Stimulated activated CD8-positive, alpha-beta memory T cell treated with anti-CD3 and anti-CD28 coated beads, Interleukin-15, amount 100 ng/mL, for 1 hour (primary cell): ENCODE measurements at regions not wholly inside any gene's neighbourhood (a gene's known extent, or its start where the extent isn't known, plus 50 kb on each side); places are given as distances from the start of the nearest gene placed in this dataset.

Experiments
- DNase-seq: peaks from one replicate; pipeline ENCODE4 v3.0.0-alpha.2; 2020; ENCODE audit warnings: low read depth

GRCh38 chr9:99365233-99365980 is 143.3 kb downstream of the SEC61B start:
- no peak for DNase-seq

- DNase-seq: no peak
Observed at GRCh38 chr9:99366183-99366582, 144.1 kb downstream of the SEC61B start.

- DNase-seq: no peak
Observed at GRCh38 chr9:99366621-99367020, 144.5 kb downstream of the SEC61B start.

GRCh38 chr9:99368341-99369326 is 146.6 kb downstream of the SEC61B start:
- no peak for DNase-seq

GRCh38 chr9:99369327-99369722 is 147.2 kb downstream of the SEC61B start:
- DNase-seq: no peak

GRCh38 chr9:99370376-99370775 is 148.3 kb downstream of the SEC61B start:
- DNase-seq: no peak

DNA sequence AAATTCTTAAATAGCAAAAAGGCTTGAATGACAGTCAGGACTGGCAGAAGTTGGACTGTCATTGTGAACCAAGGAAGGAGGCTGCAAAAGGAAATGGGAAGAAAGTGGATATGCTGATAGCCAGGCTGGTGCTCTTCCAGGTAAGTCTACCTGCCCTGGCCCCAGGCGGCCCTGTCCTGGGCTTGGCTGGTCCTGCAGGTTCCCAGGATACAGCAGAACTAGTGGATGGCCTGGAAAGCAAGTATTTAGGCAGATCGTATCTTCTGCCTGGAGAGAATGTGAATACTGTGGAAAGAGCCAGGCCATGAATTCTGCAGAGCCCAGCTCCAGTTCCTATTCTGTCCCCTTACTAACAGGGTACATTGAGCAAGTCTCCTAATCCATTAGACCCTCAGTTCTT is 149.3 kb downstream of the SEC61B start:
- DNase-seq: no peak

GRCh38 chr9:99373912-99374311 is 151.8 kb downstream of the SEC61B start:
- no peak for DNase-seq

DNA sequence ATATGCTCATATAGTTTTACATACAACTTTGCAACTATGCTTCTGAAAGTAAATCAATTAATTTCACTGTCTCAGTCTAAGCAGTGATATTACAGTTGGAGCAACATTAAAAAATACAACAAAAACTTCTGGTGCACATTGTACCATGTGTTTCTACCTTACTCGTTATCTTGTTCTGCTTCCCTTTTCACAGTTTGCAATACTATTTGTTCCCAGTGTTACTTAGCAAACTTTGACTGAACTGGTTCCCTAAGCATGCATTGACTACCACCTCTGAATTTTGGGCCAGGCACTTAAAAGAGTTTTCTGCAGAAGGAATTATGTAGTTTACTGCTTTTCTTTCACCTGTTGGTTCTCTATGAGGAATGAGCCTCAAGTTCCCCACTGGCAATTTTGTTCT is 152.7 kb downstream of the SEC61B start:
- no peak for DNase-seq

GRCh38 chr9:99375481-99375880 is 153.4 kb downstream of the SEC61B start:
- DNase-seq: no peak

- DNase-seq: no peak
Observed at GRCh38 chr9:99377790-99378775, 156.0 kb downstream of the SEC61B start.

DNA sequence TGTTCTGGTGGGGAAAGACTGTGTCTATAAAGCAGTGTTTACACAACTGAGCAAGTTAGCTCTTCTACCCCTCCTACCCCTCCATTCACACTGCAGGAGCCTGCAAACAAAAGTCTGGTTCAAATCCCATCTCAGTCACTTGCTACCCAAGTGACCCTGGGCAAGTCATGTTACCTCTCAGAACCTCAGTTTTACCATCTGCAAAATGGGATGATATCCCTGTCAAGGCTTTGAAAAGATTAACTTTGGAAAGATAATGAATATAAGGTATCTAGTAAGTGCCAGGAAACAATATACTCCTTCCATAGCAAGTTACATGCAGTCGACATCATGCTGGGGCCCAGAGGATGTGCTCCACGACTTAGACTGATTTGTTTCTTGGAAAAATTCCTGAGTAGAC is 161.5 kb downstream of the SEC61B start:
- DNase-seq: no peak

DNA sequence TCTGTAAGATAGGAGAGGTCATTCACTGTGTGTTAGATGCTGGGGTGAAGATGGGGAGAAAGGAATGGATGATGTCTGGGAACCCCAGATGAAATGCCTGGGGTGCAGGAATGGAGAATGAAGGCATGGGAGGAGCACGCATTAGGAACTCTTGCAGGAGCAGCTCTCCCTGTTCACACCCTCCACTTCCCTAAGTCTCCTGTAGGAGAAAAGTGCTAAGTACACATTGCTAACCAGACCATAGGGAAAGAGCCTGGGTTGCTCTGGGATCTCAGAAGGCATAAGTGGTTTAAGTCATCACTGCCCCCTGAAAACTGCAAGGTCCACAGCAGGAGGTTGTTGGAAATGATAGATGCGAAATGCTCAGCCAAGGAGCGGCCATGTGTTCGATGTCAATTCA is 163.1 kb downstream of the SEC61B start:
- DNase-seq: no peak

DNA sequence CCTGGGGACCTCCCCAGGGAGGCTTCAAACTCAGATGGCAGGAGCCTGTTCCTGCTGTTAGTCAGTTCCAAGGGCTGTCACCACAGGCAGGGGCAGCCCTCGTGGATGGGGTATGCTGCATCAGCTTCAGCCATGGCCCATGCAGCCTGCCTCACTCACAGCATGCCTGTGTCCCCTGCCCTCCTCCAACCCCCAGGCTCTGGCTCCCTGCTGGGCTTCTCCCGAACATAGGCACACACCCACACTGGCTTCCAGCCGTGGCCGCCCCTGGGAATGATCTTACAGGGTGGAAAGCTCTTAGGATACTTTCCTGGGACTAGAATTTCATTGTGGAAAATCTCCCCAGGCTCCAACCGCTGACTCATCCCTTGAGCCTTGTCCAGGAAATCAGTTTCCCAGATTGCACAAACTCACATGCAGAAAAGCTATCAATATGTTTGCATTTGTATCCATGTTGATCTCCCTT is 163.8 kb downstream of the SEC61B start:
- no peak for DNase-seq

DNA sequence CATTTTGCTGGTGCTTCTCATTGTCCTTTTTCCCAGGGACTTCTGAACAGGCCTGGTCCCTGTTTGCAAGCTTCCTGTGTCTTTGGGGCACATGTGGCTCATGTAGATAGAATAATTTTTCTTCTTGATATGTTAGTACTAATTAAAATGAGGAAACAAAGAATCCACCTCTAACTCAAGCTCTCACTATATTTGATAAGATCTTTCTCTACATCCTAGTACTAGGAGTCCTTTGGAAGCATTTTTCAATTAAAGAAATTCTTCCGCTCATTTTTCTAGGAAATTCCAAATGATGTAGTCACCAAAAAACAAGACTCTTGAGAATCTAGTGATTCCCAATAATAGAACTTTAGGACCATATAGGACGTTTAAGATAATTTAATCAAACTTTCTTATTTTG is 165.3 kb downstream of the SEC61B start:
- no peak for DNase-seq

- DNase-seq: no peak
Observed at GRCh38 chr9:99389087-99390033, 167.3 kb downstream of the SEC61B start.

DNA sequence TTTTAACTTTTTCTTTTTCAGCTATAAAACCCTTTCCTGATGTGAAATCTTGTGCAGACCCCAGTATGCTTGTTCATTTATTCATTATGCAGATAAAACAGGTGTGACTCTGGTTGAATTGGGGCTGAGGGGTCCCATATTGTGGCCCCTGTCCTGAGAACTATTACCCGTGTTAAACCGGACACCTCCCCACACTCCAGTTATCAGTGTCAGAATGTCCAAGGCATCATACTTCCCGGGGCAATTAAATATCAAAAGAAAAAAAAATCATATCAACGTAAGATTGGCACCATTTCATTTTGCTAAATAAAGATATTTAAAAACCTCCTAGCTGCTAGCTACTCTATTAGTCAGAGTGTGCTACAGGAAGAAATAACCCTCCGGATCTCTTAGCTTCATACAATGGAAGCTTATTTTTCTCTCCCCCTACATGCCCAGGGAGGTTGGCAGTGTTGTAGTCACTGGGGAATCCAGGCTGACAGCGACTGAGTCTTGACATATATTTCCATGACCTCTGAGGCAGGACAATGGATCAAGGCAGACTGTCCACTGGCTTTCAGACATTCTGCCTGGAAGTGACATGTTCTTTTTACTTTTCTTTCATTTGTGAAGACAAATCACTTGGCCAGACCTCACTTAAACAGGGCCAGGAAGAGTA is 170.0 kb downstream of the SEC61B start:
- DNase-seq: no peak

DNA sequence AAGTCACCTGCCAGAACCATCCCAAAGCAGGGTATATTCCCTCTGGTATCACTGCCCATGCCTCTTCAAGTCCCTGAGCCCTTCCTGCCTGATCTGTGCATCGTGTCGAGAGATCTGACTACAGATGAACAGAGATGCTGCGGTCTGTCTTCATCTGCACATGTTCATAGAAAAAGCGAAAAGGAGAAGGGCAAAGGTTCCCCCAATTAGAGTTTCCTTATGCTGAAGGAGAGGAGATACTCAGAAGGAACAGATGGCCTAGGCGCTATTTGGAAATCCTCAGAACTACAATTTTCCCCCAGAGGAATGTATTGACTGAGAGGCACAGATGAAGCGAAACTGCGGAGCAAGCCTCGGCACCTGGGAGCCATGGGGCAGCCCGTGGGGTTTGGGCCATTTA is 170.9 kb downstream of the SEC61B start:
- no peak for DNase-seq

- no peak for DNase-seq
Observed at GRCh38 chr9:99393993-99394392, 171.9 kb downstream of the SEC61B start.

GRCh38 chr9:99398241-99398640 is 176.2 kb downstream of the SEC61B start:
- DNase-seq: no peak
